Aorta (tissue), 5 donors: ENCODE measurements at regions not wholly inside any gene's neighbourhood (a gene's known extent, or its start where the extent isn't known, plus 50 kb on each side); places are given as distances from the start of the nearest gene placed in this dataset.

ENCODE experiments used
- ATAC-seq: fragments of 200-7000 bp; cut with Tn5 transposase; one replicate; pipeline ENCODE4 v1.9.1; 2022; ENCODE audit warnings: moderate library complexity; ENCODE audit not compliant: low FRiP score
- DNase-seq, 2 donors: peaks; one replicate each; pipeline ENCODE4 v3.0.0-alpha.2; 2020
- H3K27ac ChIP-seq, 2 donors: one replicate each; pipeline ENCODE4 v1.5.1; 2013; ENCODE audit warnings: low read length in 2 of 2, mild to moderate bottlenecking in 2 of 2, moderate library complexity in 2 of 2, control low read depth in 1 of 2, inconsistent platforms in 1 of 2, low read depth in 1 of 2
- H3K27me3 ChIP-seq, 2 donors: one replicate each; pipeline ENCODE4 v1.6.1; 2013; ENCODE audit warnings: control low read depth in 1 of 2, low read length in 1 of 2, mild to moderate bottlenecking in 1 of 2, moderate library complexity in 1 of 2; ENCODE audit not compliant: insufficient read depth in 2 of 2, control insufficient read depth in 1 of 2
- H3K36me3 ChIP-seq, 2 donors: one replicate each; pipeline ENCODE4 v1.6.1; 2013; ENCODE audit warnings: control low read depth in 1 of 2, low read length in 1 of 2, mild to moderate bottlenecking in 1 of 2; ENCODE audit not compliant: insufficient read depth in 2 of 2, control insufficient read depth in 1 of 2
- H3K4me1 ChIP-seq, 2 donors: one replicate each; pipeline ENCODE4 v1.6.1; 2013; ENCODE audit warnings: low read length in 2 of 2, control low read depth in 1 of 2, mild to moderate bottlenecking in 1 of 2, moderate library complexity in 1 of 2; ENCODE audit not compliant: insufficient read depth in 2 of 2, control insufficient read depth in 1 of 2
- H3K4me3 ChIP-seq, 2 donors: one replicate each; pipeline ENCODE4 v1.5.1; 2013; ENCODE audit warnings: low read length in 2 of 2, control low read depth in 1 of 2, mild to moderate bottlenecking in 1 of 2
- H3K9me3 ChIP-seq: one replicate; pipeline ENCODE4 v1.6.1; 2013; ENCODE audit warnings: mild to moderate bottlenecking, low read length; ENCODE audit not compliant: control insufficient read depth
- WGBS, 2 donors: extraction: QIAGEN DNeasy Blood & Tissue Kit; methylation state at CpG; one replicate each; pipeline ENCODE4 v1.1.7; 2013; 5-methylcytosine and 5-hydroxymethylcytosine counted together
- intact Hi-C, 2 donors: fragments of 100-400 bp; cut with DNase I; formaldehyde crosslinking; loops; one replicate each; pipeline versions ENCODE4 v1.14.2 to v1.15.0; 2022
- donor health status: healthy with polysubstance abuse.
- donor health status: Bipolar disorder and iron deficiency.
- donor health status: DM: no; HTN: no; CAD: no.
- donor health status: DM: no; HTN: no; CAD: no.
- donor health status: DM: yes; HTN: yes; CAD: no.

DNA sequence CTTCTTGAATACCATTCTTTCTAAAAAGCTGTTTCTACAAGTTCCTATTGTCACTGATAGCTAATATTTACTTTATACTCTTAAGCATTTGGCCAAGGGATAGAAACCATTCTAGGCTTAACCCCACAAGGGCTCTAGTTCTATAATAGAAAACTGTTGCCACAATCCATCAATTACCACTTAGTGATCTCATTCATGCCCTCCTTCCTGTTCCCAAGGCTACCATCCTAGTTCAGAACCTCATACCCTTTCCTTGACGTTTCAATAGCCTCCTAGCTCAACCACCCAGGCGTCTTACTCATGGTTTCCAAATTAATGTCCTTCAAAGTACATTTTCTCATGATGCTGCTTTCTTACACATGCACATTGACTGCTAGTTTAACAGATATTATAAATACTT is 493.5 kb downstream of the NAV3 start:
- Histone ChIP-seq H3K9me3 (no peaks in the 10 kb centered on the region), H3K27ac (no peak overlapping the region), H3K27me3 (no peaks in the 10 kb centered on the region), H3K4me1 (no peaks in the 10 kb centered on the region), H3K4me3 (no peak overlapping the region), H3K36me3 (no peaks in the 10 kb centered on the region)
- DNase-seq: no peak
- no peak for ATAC-seq
- intact Hi-C loops: no loop called here
- 29 to 35% methylated on average over 2 of the region's 2 CpGs for WGBS, 2 donors

DNA sequence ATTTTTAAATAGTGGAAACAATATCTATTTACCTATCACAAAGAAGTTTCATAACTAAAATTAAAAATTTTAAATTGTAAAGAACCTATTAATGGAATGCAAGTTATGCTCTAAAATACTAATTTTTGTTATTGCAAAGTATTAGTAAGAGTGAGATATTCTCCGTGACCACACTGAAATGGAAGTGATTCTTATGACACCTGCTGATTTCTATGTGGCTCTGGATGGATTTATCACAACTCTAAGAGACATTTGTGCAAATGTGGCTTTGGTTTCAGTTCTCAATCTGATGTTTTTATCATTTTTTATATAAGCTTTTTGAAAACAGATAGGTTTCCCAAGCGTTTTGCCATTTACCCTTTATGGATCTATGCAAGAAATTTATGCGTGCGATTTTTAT is 497.8 kb downstream of the NAV3 start:
- no peaks in the 10 kb centered on the region for H3K9me3 ChIP-seq
- DNase-seq (no peak), ATAC-seq (no peak)
- intact Hi-C loops: no loop called here
- H3K27ac ChIP-seq: no peak overlapping the region
- H3K4me1 ChIP-seq: no peaks in the 10 kb centered on the region
- H3K27me3 ChIP-seq: no peaks in the 10 kb centered on the region
- H3K36me3 ChIP-seq: no peaks in the 10 kb centered on the region
- WGBS, 2 donors: 79 to 81% methylated on average over 4 of the region's 4 CpGs
- H3K4me3 ChIP-seq: no peak overlapping the region

GRCh38 chr12:78330131-78330530 is 499.4 kb downstream of the NAV3 start:
- no peak for DNase-seq
- 68 to 92% methylated on average over 1 of the region's 1 CpG for WGBS, 2 donors
- H3K9me3 ChIP-seq: no peaks in the 10 kb centered on the region
- intact Hi-C loops: no loop called here
- no peak overlapping the region for H3K4me3 ChIP-seq
- ATAC-seq: no peak
- no peaks in the 10 kb centered on the region for H3K4me1 ChIP-seq
- no peaks in the 10 kb centered on the region for H3K36me3 ChIP-seq
- no peak overlapping the region for H3K27ac ChIP-seq
- H3K27me3 ChIP-seq: no peaks in the 10 kb centered on the region

DNA sequence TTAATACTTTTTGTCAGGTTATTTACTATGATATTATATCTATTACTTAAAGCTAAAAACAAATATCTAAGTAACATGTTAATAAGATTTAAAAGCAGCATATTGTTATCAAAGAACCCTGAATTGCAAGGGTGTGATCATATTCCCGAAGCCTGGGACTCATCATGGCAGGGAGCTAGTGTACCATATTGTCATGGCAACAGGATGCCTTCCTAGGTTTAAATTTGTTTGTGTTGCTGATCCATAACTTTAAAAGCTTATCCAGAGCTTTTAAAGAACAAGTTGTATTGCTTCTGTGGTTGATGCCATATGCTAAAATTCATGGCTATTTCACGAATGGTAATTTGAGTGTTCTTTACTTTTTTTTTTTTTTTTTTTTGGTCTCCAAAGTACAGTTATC is 500.5 kb downstream of the NAV3 start:
- ATAC-seq (no peak), DNase-seq (no peak)
- Histone ChIP-seq H3K27ac (no peak overlapping the region), H3K36me3 (no peaks in the 10 kb centered on the region), H3K27me3 (no peaks in the 10 kb centered on the region), H3K9me3 (no peaks in the 10 kb centered on the region), H3K4me3 (no peak overlapping the region), H3K4me1 (no peaks in the 10 kb centered on the region)
- WGBS, 2 donors: 55 to 66% methylated on average over 2 of the region's 2 CpGs
- intact Hi-C loops: no loop called here

- no peak overlapping the region for H3K27ac ChIP-seq
- ATAC-seq (no peak), DNase-seq (no peak)
- no peaks in the 10 kb centered on the region for H3K27me3 ChIP-seq
- intact Hi-C loops: no loop called here
- no peaks in the 10 kb centered on the region for H3K9me3 ChIP-seq
- 28 to 35% methylated on average over 3 of the region's 3 CpGs for WGBS, 2 donors
- H3K4me3 ChIP-seq: no peak overlapping the region
- H3K36me3 ChIP-seq: no peaks in the 10 kb centered on the region
- no peaks in the 10 kb centered on the region for H3K4me1 ChIP-seq
Measured at GRCh38 chr12:78331753-78332152, 501.1 kb downstream of the NAV3 start.

GRCh38 chr12:78338054-78338785 is 507.5 kb downstream of the NAV3 start:
- Histone ChIP-seq H3K27me3 (no peaks in the 10 kb centered on the region), H3K27ac (no peak overlapping the region), H3K4me3 (no peak overlapping the region), H3K4me1 (no peaks in the 10 kb centered on the region), H3K9me3 (peaks cover 2% of the 10 kb centered on the region), H3K36me3 (no peaks in the 10 kb centered on the region)
- WGBS, 2 donors: 81 to 85% methylated on average over 2 of the region's 2 CpGs
- intact Hi-C loops: no loop called here
- no peak for ATAC-seq
- DNase-seq: no peak

- DNase-seq: no peak
- Histone ChIP-seq H3K4me1 (no peaks in the 10 kb centered on the region), H3K27me3 (no peaks in the 10 kb centered on the region), H3K9me3 (peaks cover 3% of the 10 kb centered on the region), H3K27ac (no peak overlapping the region), H3K4me3 (no peak overlapping the region), H3K36me3 (no peaks in the 10 kb centered on the region)
- ATAC-seq: no peak
- WGBS, 2 donors: 88 to 92% methylated on average over 4 of the region's 4 CpGs
- intact Hi-C loops: no loop called here
Measured at GRCh38 chr12:78340406-78340805, 509.7 kb downstream of the NAV3 start.

DNA sequence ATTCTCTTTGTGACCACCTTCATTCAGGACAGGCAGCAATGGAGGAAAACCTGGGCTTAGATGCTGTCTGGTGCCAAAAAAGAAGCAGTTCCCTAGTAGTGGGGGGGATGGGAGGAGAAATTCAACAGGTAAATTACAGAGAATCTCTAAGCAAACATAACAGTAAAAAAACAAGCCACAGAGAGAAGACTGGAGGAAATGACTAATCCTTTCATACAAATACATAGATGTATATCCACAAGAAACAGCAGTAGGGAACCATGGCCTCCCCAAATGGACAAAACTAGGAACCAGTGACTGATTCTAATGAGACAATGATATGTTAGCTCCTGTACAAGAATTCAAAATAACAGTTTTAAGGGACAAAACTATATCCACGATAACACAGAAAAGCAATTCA is 513.0 kb downstream of the NAV3 start:
- no peaks in the 10 kb centered on the region for H3K27me3 ChIP-seq
- no peak for ATAC-seq
- no peak overlapping the region for H3K4me3 ChIP-seq
- H3K27ac ChIP-seq: no peak overlapping the region
- intact Hi-C loops: no loop called here
- H3K36me3 ChIP-seq: no peaks in the 10 kb centered on the region
- no peaks in the 10 kb centered on the region for H3K4me1 ChIP-seq
- no peak for DNase-seq
- H3K9me3 ChIP-seq: peaks cover 3% of the 10 kb centered on the region
- 85 to 91% methylated on average over 1 of the region's 1 CpG for WGBS, 2 donors

GRCh38 chr12:78359520-78359919 is 505.1 kb upstream of the SYT1 start:
- no peak for DNase-seq

More at GRCh38 chr12:78359520-78359919, 505.1 kb upstream of the SYT1 start:
- Histone ChIP-seq H3K36me3 (no peaks in the 10 kb centered on the region), H3K4me3 (no peak overlapping the region), H3K27ac (no peak overlapping the region), H3K27me3 (no peaks in the 10 kb centered on the region), H3K4me1 (no peaks in the 10 kb centered on the region), H3K9me3 (no peaks in the 10 kb centered on the region)
- no peak for ATAC-seq
- 57 to 58% methylated on average over 1 of the region's 1 CpG for WGBS, 2 donors
- intact Hi-C loops: no loop called here
